ENCODE measurements at regions not wholly inside any gene's neighbourhood (a gene's known extent, or its start where the extent isn't known, plus 50 kb on each side); places are given as distances from the start of the nearest gene placed in this dataset.

DNA sequence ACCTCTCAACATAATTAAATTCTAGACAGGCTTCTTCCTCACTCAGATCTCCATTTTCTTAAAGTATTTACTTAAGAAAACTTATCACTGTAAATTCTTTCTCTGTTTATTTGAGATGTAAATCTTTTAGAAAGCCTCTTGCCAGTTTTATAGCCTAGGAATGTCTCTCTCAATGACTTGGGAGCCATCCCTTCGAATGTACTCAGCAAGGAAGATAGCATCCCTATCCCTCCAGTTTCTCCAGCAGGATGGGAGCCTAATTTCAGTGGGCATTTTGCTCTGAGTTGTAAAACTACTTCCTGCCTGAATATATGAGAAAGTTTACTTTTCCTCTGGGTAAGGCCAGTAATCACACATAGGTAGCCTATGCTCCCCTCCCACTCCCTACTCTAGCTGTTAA lies 558.5 kb upstream of the ARRDC3 start:
- no peak overlapping the region for H3K4me3 ChIP-seq (ENCODE audit: low read depth, low read length)
- TF ChIP-seq, protein P1, sequence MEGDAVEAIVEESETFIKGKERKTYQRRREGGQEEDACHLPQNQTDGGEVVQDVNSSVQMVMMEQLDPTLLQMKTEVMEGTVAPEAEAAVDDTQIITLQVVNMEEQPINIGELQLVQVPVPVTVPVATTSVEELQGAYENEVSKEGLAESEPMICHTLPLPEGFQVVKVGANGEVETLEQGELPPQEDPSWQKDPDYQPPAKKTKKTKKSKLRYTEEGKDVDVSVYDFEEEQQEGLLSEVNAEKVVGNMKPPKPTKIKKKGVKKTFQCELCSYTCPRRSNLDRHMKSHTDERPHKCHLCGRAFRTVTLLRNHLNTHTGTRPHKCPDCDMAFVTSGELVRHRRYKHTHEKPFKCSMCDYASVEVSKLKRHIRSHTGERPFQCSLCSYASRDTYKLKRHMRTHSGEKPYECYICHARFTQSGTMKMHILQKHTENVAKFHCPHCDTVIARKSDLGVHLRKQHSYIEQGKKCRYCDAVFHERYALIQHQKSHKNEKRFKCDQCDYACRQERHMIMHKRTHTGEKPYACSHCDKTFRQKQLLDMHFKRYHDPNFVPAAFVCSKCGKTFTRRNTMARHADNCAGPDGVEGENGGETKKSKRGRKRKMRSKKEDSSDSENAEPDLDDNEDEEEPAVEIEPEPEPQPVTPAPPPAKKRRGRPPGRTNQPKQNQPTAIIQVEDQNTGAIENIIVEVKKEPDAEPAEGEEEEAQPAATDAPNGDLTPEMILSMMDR (IDR thresholded peaks at IDR 0.05; ENCODE audit: low read depth, low read length): no peak
- no peak for TF ChIP-seq MYC (IDR thresholded peaks at IDR 0.05; ENCODE audit: low read depth, low read length)
- no peak for TF ChIP-seq POLR2A (IDR thresholded peaks at IDR 0.05; ENCODE audit: extremely low read depth, insufficient read length)
- TF ChIP-seq, protein P2, sequence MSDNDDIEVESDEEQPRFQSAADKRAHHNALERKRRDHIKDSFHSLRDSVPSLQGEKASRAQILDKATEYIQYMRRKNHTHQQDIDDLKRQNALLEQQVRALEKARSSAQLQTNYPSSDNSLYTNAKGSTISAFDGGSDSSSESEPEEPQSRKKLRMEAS (IDR thresholded peaks at IDR 0.05; ENCODE audit: low read depth, low read length): no peak
- no peak for DNase-seq (ENCODE audit: low read depth)

DNA sequence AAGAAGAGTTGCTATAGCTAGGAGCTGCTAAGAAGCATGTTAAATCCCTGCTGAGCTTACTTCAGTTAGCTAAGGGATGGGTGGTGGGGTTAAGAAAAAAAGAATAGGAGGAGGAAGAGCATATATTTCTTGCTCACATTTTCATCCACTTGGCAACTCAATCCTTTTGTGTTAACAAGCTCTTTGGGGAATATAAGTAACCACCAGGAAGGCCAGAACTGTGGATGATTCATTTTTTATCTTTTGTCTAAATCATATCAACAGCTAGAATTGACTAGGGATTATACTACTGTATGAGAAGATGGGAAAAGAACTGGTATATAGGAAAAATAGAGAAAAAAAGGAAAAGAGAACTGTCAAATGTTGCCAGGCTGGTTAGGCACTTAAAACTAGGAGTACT lies 555.3 kb upstream of the ARRDC3 start:
- no peak for TF ChIP-seq POLR2A (IDR thresholded peaks at IDR 0.05; ENCODE audit: extremely low read depth, insufficient read length)
- TF ChIP-seq, protein P1 (IDR thresholded peaks at IDR 0.05; ENCODE audit: low read depth, low read length): no peak
- no peak for TF ChIP-seq MYC (IDR thresholded peaks at IDR 0.05; ENCODE audit: low read depth, low read length)
- TF ChIP-seq, protein P2 (IDR thresholded peaks at IDR 0.05; ENCODE audit: low read depth, low read length): no peak
- DNase-seq (ENCODE audit: low read depth): no peak
- H3K4me3 ChIP-seq (ENCODE audit: low read depth, low read length): no peak overlapping the region

DNA sequence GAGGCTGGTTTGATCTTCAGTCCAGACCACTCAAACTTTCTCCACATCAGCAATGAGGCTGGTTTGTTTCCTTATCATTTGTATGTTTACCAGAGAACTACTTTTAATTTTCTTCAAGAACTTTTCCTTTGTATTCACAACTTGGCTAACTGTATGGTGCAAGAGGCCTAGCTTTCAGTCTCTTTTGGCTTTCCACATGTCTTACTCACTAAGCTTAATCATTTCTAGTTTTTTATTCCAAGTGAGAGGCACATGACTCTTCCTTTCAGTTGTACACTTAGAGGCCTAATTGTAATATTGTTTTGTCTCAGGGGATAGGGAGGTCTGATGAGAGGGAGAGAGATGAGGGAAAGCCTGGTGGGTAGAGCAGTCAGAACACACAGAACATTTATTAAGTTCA lies 554.0 kb upstream of the ARRDC3 start:
- TF ChIP-seq MYC (IDR thresholded peaks at IDR 0.05; ENCODE audit: low read depth, low read length) (no peak), POLR2A (IDR thresholded peaks at IDR 0.05; ENCODE audit: extremely low read depth, insufficient read length) (no peak)
- TF ChIP-seq, protein P2 (IDR thresholded peaks at IDR 0.05; ENCODE audit: low read depth, low read length): no peak
- TF ChIP-seq, protein P1 (IDR thresholded peaks at IDR 0.05; ENCODE audit: low read depth, low read length): no peak
- H3K4me3 ChIP-seq (ENCODE audit: low read depth, low read length): no peak overlapping the region
- DNase-seq (ENCODE audit: low read depth): no peak

DNA sequence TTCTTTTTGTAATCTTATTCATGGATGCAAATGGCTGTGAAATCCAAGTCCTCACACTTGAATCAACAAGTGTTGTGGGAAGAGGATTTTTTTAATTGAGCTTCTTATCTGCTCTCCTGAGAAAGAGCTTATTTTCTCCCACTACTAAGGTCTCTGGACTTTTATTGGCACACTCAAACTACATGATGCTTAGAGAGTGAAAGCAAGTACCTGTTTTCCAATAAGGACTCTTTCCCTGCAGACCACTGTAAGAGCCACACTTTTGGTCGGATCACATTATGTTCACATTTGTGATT lies 546.4 kb upstream of the ARRDC3 start:
- H3K4me3 ChIP-seq (ENCODE audit: low read depth, low read length): no peak overlapping the region
- no peak for DNase-seq (ENCODE audit: low read depth)
- TF ChIP-seq, protein P1 (IDR thresholded peaks at IDR 0.05; ENCODE audit: low read depth, low read length): no peak
- TF ChIP-seq POLR2A (IDR thresholded peaks at IDR 0.05; ENCODE audit: extremely low read depth, insufficient read length) (no peak), MYC (IDR thresholded peaks at IDR 0.05; ENCODE audit: low read depth, low read length) (no peak)
- TF ChIP-seq, protein P2 (IDR thresholded peaks at IDR 0.05; ENCODE audit: low read depth, low read length): no peak

DNA sequence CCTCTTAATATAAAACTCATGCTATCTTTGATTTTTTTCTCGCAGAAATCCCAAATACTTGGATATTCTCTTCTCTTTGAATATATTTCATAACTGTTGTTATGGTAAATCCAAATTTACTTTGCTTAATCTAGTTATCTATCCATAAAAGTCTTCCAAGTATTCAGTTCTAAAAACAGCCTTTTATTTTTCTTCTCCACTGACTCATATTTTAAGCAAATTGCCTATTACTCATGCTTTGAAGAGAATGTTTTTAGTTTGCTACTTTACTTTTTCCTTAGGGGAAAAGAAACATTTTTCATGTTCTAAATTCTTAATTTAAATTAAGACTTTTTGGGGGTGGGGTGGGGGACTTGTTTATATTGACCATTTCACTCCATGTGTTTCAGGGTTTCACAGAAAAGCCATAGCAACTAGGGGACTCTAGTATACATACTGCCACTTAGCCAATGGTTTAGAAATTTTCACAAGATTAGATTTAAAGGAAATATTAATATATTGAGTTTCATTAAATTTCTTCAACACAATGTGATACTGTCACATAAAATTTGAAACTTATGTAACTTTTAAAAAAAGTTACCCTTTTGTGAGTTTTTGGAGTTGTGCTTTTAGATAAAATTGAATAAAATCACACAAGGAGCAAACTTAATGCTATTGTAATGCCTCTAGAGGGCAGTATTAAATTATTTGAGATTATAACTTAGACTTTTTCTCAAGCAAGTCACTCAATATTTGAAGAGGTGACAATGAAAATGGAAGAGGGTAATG lies 545.8 kb upstream of the ARRDC3 start:
- H3K4me3 ChIP-seq (ENCODE audit: low read depth, low read length): no peak overlapping the region
- no peak for TF ChIP-seq POLR2A (IDR thresholded peaks at IDR 0.05; ENCODE audit: extremely low read depth, insufficient read length)
- TF ChIP-seq, protein P1 (IDR thresholded peaks at IDR 0.05; ENCODE audit: low read depth, low read length): peak; percentile 8
- DNase-seq (ENCODE audit: low read depth): peak; percentile 19

DNA sequence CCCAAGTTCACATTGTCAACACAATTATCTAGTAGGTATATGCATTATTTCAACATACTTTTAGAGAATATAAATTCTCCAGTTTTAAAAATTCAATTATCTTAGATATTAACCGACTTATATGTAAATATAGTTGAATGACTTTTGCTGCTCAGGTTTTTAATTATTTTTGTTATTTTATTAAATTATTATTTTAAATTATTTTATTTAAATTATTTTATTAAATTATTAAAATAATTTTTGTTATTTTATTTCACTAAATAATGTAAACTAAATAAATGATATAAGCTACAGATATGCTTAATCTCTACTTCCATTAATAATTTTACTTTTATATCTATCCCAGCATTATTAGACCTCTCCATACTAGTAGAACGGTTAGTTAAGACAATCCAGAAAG lies 544.3 kb upstream of the ARRDC3 start:
- no peak overlapping the region for H3K4me3 ChIP-seq (ENCODE audit: low read depth, low read length)
- TF ChIP-seq MYC (IDR thresholded peaks at IDR 0.05; ENCODE audit: low read depth, low read length) (no peak), POLR2A (IDR thresholded peaks at IDR 0.05; ENCODE audit: extremely low read depth, insufficient read length) (no peak)
- TF ChIP-seq, protein P1 (IDR thresholded peaks at IDR 0.05; ENCODE audit: low read depth, low read length): no peak
- TF ChIP-seq, protein P2 (IDR thresholded peaks at IDR 0.05; ENCODE audit: low read depth, low read length): no peak
- DNase-seq (ENCODE audit: low read depth): no peak

All from NB4 (cell line).